ENCODE measurements at regions not wholly inside any gene's neighbourhood (a gene's known extent, or its start where the extent isn't known, plus 50 kb on each side); places are given as distances from the start of the nearest gene placed in this dataset.

DNA sequence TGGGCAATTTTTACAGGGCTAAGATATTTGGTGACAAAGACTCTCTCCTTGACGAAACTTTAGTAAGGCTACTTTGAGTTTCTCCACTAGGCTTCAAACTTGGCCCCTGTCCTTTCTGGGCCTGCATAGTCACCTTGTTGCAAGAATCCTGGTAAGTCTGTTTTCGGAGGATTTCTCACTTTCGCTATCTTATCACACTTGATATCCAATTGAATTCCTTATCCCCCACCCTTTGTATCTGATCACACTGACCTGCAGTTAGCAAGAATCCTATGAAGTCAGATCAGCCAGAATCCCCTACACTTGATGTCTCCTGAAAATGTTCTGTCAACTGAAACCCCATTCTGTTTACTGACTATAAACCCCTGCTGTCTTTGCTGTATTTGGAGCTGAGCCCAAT, 499.8 kb upstream of the GCFC2 start:
- no peak for DNase-seq (ENCODE audit: extremely low read depth, low read depth)
- TF ChIP-seq, protein P1, sequence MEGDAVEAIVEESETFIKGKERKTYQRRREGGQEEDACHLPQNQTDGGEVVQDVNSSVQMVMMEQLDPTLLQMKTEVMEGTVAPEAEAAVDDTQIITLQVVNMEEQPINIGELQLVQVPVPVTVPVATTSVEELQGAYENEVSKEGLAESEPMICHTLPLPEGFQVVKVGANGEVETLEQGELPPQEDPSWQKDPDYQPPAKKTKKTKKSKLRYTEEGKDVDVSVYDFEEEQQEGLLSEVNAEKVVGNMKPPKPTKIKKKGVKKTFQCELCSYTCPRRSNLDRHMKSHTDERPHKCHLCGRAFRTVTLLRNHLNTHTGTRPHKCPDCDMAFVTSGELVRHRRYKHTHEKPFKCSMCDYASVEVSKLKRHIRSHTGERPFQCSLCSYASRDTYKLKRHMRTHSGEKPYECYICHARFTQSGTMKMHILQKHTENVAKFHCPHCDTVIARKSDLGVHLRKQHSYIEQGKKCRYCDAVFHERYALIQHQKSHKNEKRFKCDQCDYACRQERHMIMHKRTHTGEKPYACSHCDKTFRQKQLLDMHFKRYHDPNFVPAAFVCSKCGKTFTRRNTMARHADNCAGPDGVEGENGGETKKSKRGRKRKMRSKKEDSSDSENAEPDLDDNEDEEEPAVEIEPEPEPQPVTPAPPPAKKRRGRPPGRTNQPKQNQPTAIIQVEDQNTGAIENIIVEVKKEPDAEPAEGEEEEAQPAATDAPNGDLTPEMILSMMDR (IDR thresholded peaks at IDR 0.05; ENCODE audit: low read depth, low read length) = no peak

DNA sequence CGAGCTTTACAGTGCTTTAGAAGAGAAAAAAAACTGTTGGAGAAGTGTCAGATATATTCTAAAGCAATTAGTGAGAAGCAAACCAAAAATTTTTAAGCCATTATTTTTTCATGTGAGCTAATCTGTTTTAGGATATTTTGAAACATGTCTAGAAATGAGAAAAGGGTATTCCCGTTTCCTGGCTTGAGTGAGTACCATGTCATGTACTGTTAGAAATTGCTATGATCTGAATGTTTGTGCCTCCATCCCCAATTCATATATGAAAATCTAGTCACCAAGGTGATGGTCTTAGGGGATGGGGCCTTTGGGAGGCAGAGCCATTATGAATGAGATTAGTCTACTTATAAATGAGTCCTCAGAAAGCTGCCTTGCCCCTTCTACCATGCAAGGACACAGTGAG, 493.3 kb upstream of the GCFC2 start:
- no peak for DNase-seq (ENCODE audit: extremely low read depth, low read depth)
- TF ChIP-seq, protein P1 (IDR thresholded peaks at IDR 0.05; ENCODE audit: low read depth, low read length) = no peak

DNA sequence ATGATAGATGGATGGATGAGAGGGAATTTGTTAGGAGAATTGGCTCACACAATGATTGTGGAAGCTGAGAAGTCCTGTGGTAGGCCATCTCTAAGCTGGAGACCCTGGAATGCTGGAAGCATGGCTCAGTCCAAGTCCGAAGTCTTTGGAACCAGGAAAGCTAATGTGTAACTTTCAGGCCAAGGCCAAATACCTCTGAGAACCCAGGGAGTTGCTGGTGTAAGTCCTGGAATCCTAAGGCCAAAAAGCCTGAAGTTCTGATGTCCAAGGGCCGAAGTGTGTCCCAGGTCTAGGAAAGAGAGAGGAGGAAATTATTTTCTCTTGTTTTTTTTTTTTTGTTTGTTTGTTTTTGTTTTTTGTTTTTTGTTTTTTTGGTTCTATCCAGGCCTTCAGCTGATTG, 492.2 kb upstream of the GCFC2 start:
- no peak for DNase-seq (ENCODE audit: extremely low read depth, low read depth)
- TF ChIP-seq, protein P1 (IDR thresholded peaks at IDR 0.05; ENCODE audit: low read depth, low read length) = no peak

DNA sequence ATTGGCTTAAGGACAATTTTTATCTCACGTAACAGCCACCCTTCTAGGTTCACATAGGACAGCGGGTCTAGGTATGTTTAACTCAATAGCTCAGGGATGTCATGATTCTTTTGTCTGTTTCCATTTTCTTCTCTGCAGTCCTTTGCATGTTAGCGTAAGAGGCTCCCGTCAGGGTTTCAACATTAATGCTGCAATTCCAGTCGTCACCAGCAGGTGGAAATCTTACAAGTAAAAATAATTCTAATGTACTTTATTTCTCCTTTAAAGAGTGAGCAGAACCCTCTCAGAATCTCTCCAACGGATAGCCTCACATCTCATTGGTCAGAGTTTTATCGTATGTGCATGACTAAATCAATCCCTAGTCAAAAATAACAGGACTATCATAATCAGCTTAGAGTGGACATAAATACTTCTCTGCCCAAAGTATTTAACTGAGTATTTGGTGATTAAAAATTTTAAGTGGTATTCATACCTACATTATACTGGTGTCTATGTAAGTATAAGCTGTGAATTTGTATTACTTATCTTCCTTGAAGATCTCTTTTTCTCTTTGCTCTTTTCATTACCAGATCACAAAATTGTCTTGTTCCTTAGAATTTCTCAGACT, 487.2 kb upstream of the GCFC2 start:
- peak; percentile 5 for DNase-seq (ENCODE audit: extremely low read depth, low read depth)
- TF ChIP-seq, protein P1 (IDR thresholded peaks at IDR 0.05; ENCODE audit: low read depth, low read length) = peak; percentile 49

DNA sequence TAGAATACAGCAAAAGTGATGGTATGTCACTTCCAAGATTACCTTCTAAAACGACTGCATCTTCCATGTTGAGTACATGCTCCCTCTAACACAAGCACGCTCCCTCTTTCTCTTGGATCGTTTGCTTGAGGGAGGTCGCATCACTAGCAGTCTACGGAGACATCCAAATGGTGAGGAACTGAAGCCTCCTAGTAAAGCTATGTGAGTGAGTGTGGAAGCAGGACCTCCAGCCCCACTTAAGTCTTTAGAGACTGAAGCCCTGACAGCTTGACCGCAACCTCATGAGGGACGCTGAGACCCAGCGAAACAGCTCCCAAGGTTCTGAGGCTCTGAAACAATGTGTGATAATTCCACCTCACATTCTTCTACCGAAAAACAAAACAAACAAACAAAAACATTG, 486.7 kb upstream of the GCFC2 start:
- DNase-seq (ENCODE audit: extremely low read depth, low read depth) = no peak
- TF ChIP-seq, protein P1 (IDR thresholded peaks at IDR 0.05; ENCODE audit: low read depth, low read length) = no peak

DNA sequence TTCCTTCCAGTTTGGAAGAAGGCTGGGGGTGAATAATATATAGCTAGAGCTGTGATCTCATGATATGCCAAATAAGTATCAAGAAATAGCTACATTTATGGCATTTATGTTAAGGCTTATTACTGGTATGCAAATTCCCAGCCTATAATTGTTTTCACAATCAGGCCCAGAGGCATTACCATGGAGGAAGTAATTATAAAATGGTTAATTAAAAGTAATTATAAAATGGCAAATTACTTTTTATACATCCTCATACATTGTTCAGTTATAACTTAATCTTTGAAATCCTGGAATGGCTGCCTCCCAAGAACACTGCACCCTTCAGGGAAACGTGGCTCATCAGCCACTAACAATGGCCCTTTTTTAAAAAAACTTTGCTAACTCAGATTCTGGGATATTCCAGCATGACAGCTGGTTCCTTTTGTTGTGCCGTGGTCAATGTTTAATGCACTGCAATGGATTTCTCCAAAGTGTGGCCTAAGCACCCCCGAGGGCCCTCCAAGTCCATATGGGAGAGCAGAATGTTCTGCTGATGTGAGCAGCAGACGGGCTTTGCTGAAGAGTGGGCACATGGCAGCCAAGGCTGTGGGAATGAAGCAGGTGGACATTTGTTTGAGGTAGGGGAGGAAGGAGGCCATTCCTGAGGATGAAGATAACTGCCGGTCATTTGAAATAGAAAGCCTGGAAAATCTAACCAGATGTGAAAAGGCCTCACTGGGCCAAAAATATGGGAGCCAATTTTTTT, 483.5 kb upstream of the GCFC2 start:
- TF ChIP-seq, protein P1 (IDR thresholded peaks at IDR 0.05; ENCODE audit: low read depth, low read length) = no peak
- DNase-seq (ENCODE audit: extremely low read depth, low read depth) = no peak

DNA sequence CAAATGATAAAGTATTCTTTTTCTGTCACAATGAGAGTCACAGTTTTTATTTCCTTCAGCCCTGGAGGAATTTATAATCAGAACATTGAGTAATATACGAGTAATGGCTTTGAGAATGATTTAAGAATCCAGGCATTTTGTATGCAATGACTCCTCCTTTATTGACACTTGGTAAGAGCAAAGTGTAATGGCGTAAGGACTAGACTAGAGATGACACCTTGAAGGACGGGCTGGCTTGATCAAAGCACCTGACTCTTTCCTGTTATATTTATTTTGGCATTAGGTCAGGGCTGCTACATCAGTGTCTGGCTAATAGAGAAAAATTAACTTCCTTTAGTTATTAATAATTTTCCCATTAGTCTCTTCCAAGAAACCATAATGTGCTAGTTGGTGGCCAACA, 482.4 kb upstream of the GCFC2 start:
- TF ChIP-seq, protein P1 (IDR thresholded peaks at IDR 0.05; ENCODE audit: low read depth, low read length) = no peak
- DNase-seq (ENCODE audit: extremely low read depth, low read depth) = no peak
